Heart left ventricle (tissue), 13 donors: ENCODE measurements at regions not wholly inside any gene's neighbourhood (a gene's known extent, or its start where the extent isn't known, plus 50 kb on each side); places are given as distances from the start of the nearest gene placed in this dataset.

Experiments used
- POLR2A ChIP-seq, 2 donors: fragments of 450-650 bp; IDR thresholded peaks; one replicate each; pipeline ENCODE4 v1.6.1; 2017; ENCODE audit warnings: antibody characterized with exemption in 2 of 2, mild to moderate bottlenecking in 2 of 2, moderate library complexity in 2 of 2
- TF ChIP-seq, protein P1 (sequence below), 12 donors: fragments of 200-600 bp; sonication (generic) in 4 of 12; IDR thresholded peaks; one replicate each; pipeline versions ENCODE4 v1.5.0 to v1.8.0; 2018 to 2022; ENCODE audit warnings: antibody characterized with exemption in 12 of 12, mild to moderate bottlenecking in 5 of 12
- donor health status: ischemic (EF 13 %, LVEDD 7.1; RV severe dilation, severe dysfunction).
- donor health status: DM: no; HTN: yes; CAD: no.
- donor health status: DM: no; HTN: no; CAD: no.
- donor health status: ischemic (EF 25% LVEDD 6.9; RV normal size, moderate dysfunction).
- donor health status: ischemic (EF 25% LVEDD 5.7; RV mildly dilated, moderate dysfunction).
- donor health status: ischemic (EF 35%, LVEDD 5.7; RV mildly dilated, moderate dysfunction).
- donor health status: nonischemic (EF 11% LVEDD 7.7; RV severe dilation, severe dysfunction).
- donor health status: DM: yes; HTN: yes; CAD: no.
- donor health status: PGD.
- donor health status: ischemic (EF 29% LVEDD 5.4; RV normal size, mild dysfunction).
- donor health status: nonischemic (EF 23%, LVEDD 6.1; RV moderate dilation, normal function).

DNA sequence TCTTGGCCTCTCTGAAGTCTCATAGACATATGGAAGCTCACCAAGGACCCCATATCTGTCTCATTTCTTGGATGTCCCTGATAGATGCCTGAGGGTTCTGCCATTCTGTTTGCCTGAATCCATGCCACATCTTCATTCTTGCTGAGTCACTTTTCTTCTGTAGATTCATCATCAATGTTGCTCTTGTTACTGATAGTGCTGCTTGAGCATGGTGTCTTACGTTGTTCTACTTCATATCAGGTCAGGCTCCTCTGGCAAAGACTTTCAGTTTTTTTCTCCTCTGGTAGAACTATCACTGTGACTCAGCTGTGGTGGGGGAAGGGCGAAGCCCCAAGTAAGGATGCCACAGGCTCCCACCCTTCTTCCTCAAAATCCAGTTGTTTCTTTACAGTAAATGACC, 885.2 kb downstream of the DCDC2C start:
- TF ChIP-seq, protein P1, sequence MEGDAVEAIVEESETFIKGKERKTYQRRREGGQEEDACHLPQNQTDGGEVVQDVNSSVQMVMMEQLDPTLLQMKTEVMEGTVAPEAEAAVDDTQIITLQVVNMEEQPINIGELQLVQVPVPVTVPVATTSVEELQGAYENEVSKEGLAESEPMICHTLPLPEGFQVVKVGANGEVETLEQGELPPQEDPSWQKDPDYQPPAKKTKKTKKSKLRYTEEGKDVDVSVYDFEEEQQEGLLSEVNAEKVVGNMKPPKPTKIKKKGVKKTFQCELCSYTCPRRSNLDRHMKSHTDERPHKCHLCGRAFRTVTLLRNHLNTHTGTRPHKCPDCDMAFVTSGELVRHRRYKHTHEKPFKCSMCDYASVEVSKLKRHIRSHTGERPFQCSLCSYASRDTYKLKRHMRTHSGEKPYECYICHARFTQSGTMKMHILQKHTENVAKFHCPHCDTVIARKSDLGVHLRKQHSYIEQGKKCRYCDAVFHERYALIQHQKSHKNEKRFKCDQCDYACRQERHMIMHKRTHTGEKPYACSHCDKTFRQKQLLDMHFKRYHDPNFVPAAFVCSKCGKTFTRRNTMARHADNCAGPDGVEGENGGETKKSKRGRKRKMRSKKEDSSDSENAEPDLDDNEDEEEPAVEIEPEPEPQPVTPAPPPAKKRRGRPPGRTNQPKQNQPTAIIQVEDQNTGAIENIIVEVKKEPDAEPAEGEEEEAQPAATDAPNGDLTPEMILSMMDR (IDR thresholded peaks at IDR 0.05), result no peak
- no peak for TF ChIP-seq POLR2A (IDR thresholded peaks at IDR 0.05)
